T-helper 1 cell treated with Interleukin-12 subunit alpha and Interleukin-12 subunit beta and Interleukin-4 antibody, amounts not matched to agents 30 ng/mL and 1 ng/mL, for 36 hours (primary cell): ENCODE measurements at regions not wholly inside any gene's neighbourhood (a gene's known extent, or its start where the extent isn't known, plus 50 kb on each side); places are given as distances from the start of the nearest gene placed in this dataset.

Source experiments
- intact Hi-C: fragments of 100-400 bp; cut with micrococcal nuclease; formaldehyde crosslinking; loops from one replicate; pipeline ENCODE4 v1.15.1; 2024

GRCh38 chr15:67892559-67893377, 52.9 kb upstream of the RNU6-1 start:
- intact Hi-C loops = no loop called here

- intact Hi-C loops = no loop called here
Observed at GRCh38 chr15:67895237-67895636, 55.4 kb upstream of the RNU6-1 start.

GRCh38 chr15:67897646-67898339, 57.9 kb upstream of the RNU6-1 start:
- intact Hi-C loops = no loop called here

- intact Hi-C loops = no loop called here
Observed at GRCh38 chr15:67899596-67900283, 59.9 kb upstream of the RNU6-1 start.

GRCh38 chr15:67900621-67901147, 60.8 kb upstream of the RNU6-1 start:
- intact Hi-C loops = no loop called here

- intact Hi-C loops = no loop called here
Observed at GRCh38 chr15:67901922-67902321, 62.1 kb upstream of the RNU6-1 start.

GRCh38 chr15:67902579-67903009, 62.7 kb upstream of the RNU6-1 start:
- intact Hi-C loops = no loop called here

- intact Hi-C loops = no loop called here
Observed at GRCh38 chr15:67903708-67904107, 63.9 kb upstream of the RNU6-1 start.

GRCh38 chr15:67905628-67906027, 65.8 kb upstream of the RNU6-1 start:
- intact Hi-C loops = no loop called here

GRCh38 chr15:67906382-67906781, 66.5 kb upstream of the RNU6-1 start:
- intact Hi-C loops = no loop called here

GRCh38 chr15:67907184-67907723, 67.4 kb upstream of the RNU6-1 start:
- intact Hi-C loops = no loop called here

GRCh38 chr15:67908756-67909155, 68.9 kb upstream of the RNU6-1 start:
- intact Hi-C loops = no loop called here

GRCh38 chr15:67911727-67912126, 71.9 kb upstream of the RNU6-1 start:
- intact Hi-C loops = no loop called here

- intact Hi-C loops = no loop called here
Observed at GRCh38 chr15:67914028-67914427, 74.2 kb upstream of the RNU6-1 start.

- intact Hi-C loops = no loop called here
Observed at GRCh38 chr15:67914537-67915460, 75.0 kb upstream of the RNU6-1 start.

GRCh38 chr15:67915461-67916374, 75.9 kb upstream of the RNU6-1 start:
- intact Hi-C loops = no loop called here

- intact Hi-C loops = no loop called here
Observed at GRCh38 chr15:67916565-67916964, 76.7 kb upstream of the RNU6-1 start.

- intact Hi-C loops = no loop called here
Observed at GRCh38 chr15:67917037-67917436, 77.2 kb upstream of the RNU6-1 start.

- intact Hi-C loops = no loop called here
Observed at GRCh38 chr15:67917636-67918035, 77.8 kb upstream of the RNU6-1 start.
